ENCODE measurements at regions not wholly inside any gene's neighbourhood (a gene's known extent, or its start where the extent isn't known, plus 50 kb on each side); places are given as distances from the start of the nearest gene placed in this dataset.

DNA sequence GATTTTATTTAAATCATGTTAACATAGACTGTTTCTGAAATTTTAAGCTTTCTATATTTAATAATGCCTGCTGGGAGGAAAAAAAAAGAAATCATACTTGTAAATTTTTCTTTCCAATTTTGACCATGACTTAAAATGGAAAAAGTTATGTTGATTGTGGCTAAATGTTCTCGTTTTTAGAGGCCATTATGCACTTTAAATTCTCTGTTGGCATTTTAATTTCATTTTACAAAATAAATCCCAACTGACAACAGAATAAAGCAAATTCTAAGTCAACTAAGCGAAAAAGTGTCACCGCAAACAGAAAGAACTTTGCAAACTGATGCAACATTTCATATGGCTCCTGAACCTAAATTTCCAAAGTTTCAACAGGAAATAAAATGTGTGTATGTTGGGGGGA lies 74.8 kb upstream of the G2E3 start:
- Mint-ChIP-seq H3K27ac (ENCODE audit: unreplicated experiment) (no peak overlapping the region), H3K9me3 (ENCODE audit: unreplicated experiment) (no peaks in the 10 kb centered on the region), H3K27me3 (ENCODE audit: unreplicated experiment) (peaks cover 2% of the 10 kb centered on the region), H3K36me3 (ENCODE audit: low read depth, unreplicated experiment) (peaks cover 7% of the 10 kb centered on the region), H3K4me1 (ENCODE audit: unreplicated experiment) (peaks cover 15% of the 10 kb centered on the region), H3K4me3 (ENCODE audit: unreplicated experiment) (no peak overlapping the region)
- TF ChIP-seq, protein P1, sequence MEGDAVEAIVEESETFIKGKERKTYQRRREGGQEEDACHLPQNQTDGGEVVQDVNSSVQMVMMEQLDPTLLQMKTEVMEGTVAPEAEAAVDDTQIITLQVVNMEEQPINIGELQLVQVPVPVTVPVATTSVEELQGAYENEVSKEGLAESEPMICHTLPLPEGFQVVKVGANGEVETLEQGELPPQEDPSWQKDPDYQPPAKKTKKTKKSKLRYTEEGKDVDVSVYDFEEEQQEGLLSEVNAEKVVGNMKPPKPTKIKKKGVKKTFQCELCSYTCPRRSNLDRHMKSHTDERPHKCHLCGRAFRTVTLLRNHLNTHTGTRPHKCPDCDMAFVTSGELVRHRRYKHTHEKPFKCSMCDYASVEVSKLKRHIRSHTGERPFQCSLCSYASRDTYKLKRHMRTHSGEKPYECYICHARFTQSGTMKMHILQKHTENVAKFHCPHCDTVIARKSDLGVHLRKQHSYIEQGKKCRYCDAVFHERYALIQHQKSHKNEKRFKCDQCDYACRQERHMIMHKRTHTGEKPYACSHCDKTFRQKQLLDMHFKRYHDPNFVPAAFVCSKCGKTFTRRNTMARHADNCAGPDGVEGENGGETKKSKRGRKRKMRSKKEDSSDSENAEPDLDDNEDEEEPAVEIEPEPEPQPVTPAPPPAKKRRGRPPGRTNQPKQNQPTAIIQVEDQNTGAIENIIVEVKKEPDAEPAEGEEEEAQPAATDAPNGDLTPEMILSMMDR (IDR thresholded peaks at IDR 0.05; ENCODE audit: unreplicated experiment), result no peak
- DNase-seq (ENCODE audit: low spot score), result no peak

GRCh38 chr14:30484976-30485375 lies 74.0 kb upstream of the G2E3 start:
- H3K9me3 Mint-ChIP-seq (ENCODE audit: unreplicated experiment), result no peaks in the 10 kb centered on the region
- peaks cover 2% of the 10 kb centered on the region for H3K27me3 Mint-ChIP-seq (ENCODE audit: unreplicated experiment)
- no peak for DNase-seq (ENCODE audit: low spot score)
- TF ChIP-seq, protein P1 (IDR thresholded peaks at IDR 0.05; ENCODE audit: unreplicated experiment), result no peak
- peaks cover 7% of the 10 kb centered on the region for H3K36me3 Mint-ChIP-seq (ENCODE audit: low read depth, unreplicated experiment)
- H3K27ac Mint-ChIP-seq (ENCODE audit: unreplicated experiment), result no peak overlapping the region
- H3K4me3 Mint-ChIP-seq (ENCODE audit: unreplicated experiment), result no peak overlapping the region
- peaks cover 15% of the 10 kb centered on the region for H3K4me1 Mint-ChIP-seq (ENCODE audit: unreplicated experiment)

- no peaks in the 10 kb centered on the region for H3K9me3 Mint-ChIP-seq (ENCODE audit: unreplicated experiment)
- H3K4me3 Mint-ChIP-seq (ENCODE audit: unreplicated experiment), result no peak overlapping the region
- TF ChIP-seq, protein P1 (IDR thresholded peaks at IDR 0.05; ENCODE audit: unreplicated experiment), result no peak
- H3K36me3 Mint-ChIP-seq (ENCODE audit: low read depth, unreplicated experiment), result no peaks in the 10 kb centered on the region
- no peaks in the 10 kb centered on the region for H3K27me3 Mint-ChIP-seq (ENCODE audit: unreplicated experiment)
- no peak overlapping the region for H3K27ac Mint-ChIP-seq (ENCODE audit: unreplicated experiment)
- no peaks in the 10 kb centered on the region for H3K4me1 Mint-ChIP-seq (ENCODE audit: unreplicated experiment)
- DNase-seq (ENCODE audit: low spot score), result no peak
These were observed 62.1 kb upstream of the G2E3 start for GRCh38 chr14:30496852-30497251.

DNA sequence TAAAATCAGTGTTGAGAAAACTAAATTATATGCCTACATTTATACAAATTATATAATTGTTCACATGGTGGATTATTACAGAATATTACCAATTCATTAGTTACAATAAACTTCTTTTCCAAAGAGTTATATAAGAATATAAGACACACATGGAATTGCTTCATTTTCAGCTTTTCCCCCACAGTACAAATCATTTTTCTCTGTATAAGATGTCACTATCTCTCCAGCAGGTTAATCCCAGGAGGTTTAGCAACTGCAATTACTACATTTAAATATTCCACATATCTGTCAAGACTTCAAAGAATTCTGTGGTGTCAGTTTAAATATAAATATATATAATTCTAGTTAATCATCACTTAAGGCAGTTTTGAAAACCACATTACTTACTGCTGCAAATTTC lies 59.6 kb upstream of the G2E3 start:
- Mint-ChIP-seq H3K36me3 (ENCODE audit: low read depth, unreplicated experiment) (no peaks in the 10 kb centered on the region), H3K27me3 (ENCODE audit: unreplicated experiment) (no peaks in the 10 kb centered on the region), H3K9me3 (ENCODE audit: unreplicated experiment) (no peaks in the 10 kb centered on the region), H3K4me3 (ENCODE audit: unreplicated experiment) (no peak overlapping the region), H3K4me1 (ENCODE audit: unreplicated experiment) (no peaks in the 10 kb centered on the region), H3K27ac (ENCODE audit: unreplicated experiment) (no peak overlapping the region)
- no peak for DNase-seq (ENCODE audit: low spot score)
- TF ChIP-seq, protein P1 (IDR thresholded peaks at IDR 0.05; ENCODE audit: unreplicated experiment), result no peak

DNA sequence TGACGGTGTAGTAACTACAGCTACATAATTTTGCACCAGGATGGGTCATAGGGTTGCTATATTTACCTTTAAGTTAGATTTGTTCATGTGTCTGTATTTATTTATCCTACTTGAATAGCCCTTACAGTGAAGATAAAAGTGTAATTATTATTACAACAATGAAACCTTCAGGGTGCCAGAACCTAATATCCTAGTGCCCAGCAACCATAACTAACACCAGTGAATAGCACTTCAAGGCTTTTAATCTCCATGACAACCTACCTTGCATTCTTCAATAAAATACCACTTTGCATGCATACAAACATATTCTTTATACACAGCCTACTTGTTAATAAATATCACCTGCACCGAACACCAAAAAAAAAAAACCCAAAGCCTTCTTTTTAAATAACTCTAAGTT lies 58.7 kb upstream of the G2E3 start:
- no peaks in the 10 kb centered on the region for H3K27me3 Mint-ChIP-seq (ENCODE audit: unreplicated experiment)
- no peak overlapping the region for H3K27ac Mint-ChIP-seq (ENCODE audit: unreplicated experiment)
- H3K4me3 Mint-ChIP-seq (ENCODE audit: unreplicated experiment), result no peak overlapping the region
- no peaks in the 10 kb centered on the region for H3K36me3 Mint-ChIP-seq (ENCODE audit: low read depth, unreplicated experiment)
- H3K4me1 Mint-ChIP-seq (ENCODE audit: unreplicated experiment), result no peaks in the 10 kb centered on the region
- TF ChIP-seq, protein P1 (IDR thresholded peaks at IDR 0.05; ENCODE audit: unreplicated experiment), result no peak
- no peaks in the 10 kb centered on the region for H3K9me3 Mint-ChIP-seq (ENCODE audit: unreplicated experiment)
- DNase-seq (ENCODE audit: low spot score), result no peak
